T-cell (primary cell): ENCODE measurements at regions not wholly inside any gene's neighbourhood (a gene's known extent, or its start where the extent isn't known, plus 50 kb on each side); places are given as distances from the start of the nearest gene placed in this dataset.

Experiments
- ATAC-seq, 4 experiments: fragments of 200-7000 bp in 3 of 4; fragments of 150-1000 bp in 1 of 4; cut with Tn5 transposase; replicated peaks in 1 of 4; 1 replicate in 3 of 4; 2 replicates in 1 of 4; pipeline ENCODE4 v1.10.0; 2021; ENCODE audit warnings: moderate library complexity in 3 of 4, mild to moderate bottlenecking in 2 of 4, moderate number of reproducible peaks in 1 of 4
- CTCF ChIA-PET, 2 donors: fragments of 300-600 bp; sonication (Branson Sonifier 250); formaldehyde crosslinking; loops; one replicate each; lab custom pipeline; 2022; ENCODE audit warnings: antibody characterized with exemption in 2 of 2; lab: Charles Lee
- POLR2A ChIA-PET, 2 donors: fragments of 300-600 bp; sonication (Branson Sonifier 250); formaldehyde crosslinking; loops; one replicate each; lab custom pipeline; 2022; ENCODE audit warnings: antibody characterized with exemption in 2 of 2; lab: Charles Lee
- DNase-seq, 35 experiments: peaks; one replicate each; pipeline versions ENCODE4 v3.0.0 to v3.0.0-alpha.2; 2013 to 2023
- H3K27ac ChIP-seq: one replicate; pipeline ENCODE4 v1.5.1; 2013; ENCODE audit warnings: low read length
- H3K27me3 ChIP-seq, 2 experiments: replicated peaks in 1 of 2; 1 replicate in 1 of 2; 2 replicates in 1 of 2; pipeline versions ENCODE4 v1.6.1 to v1.7.0; 2013; ENCODE audit warnings: low read length in 1 of 2, mixed read lengths in 1 of 2; ENCODE audit not compliant: control insufficient read depth in 2 of 2, insufficient read depth in 2 of 2; ENCODE audit errors: extremely low read depth in 1 of 2
- H3K36me3 ChIP-seq, 2 donors: 1 replicate in 1 of 2; 2 replicates in 1 of 2; pipeline versions ENCODE4 v1.6.1 to v1.7.0; 2013; ENCODE audit warnings: low read length in 1 of 2; ENCODE audit not compliant: control insufficient read depth in 2 of 2, insufficient read depth in 1 of 2; ENCODE audit errors: extremely low read depth in 1 of 2
- H3K4me1 ChIP-seq, 2 experiments: 1 replicate in 1 of 2; 2 replicates in 1 of 2; pipeline versions ENCODE4 v1.6.1 to v1.7.0; 2013; ENCODE audit warnings: low read length in 2 of 2, mixed read lengths in 1 of 2; ENCODE audit not compliant: insufficient read depth in 2 of 2, control insufficient read depth in 1 of 2; ENCODE audit errors: extremely low read depth in 1 of 2
- H3K4me3 ChIP-seq, 2 donors: 1 replicate in 1 of 2; 2 replicates in 1 of 2; pipeline versions ENCODE4 v1.5.1 to v1.7.0; 2013; ENCODE audit warnings: mild to moderate bottlenecking in 2 of 2, low read length in 1 of 2, moderate library complexity in 1 of 2; ENCODE audit not compliant: control insufficient read depth in 1 of 2; ENCODE audit errors: extremely low read depth in 1 of 2
- H3K9me3 ChIP-seq: 2 replicates; pipeline ENCODE4 v1.7.0; 2013
- H3K27ac Mint-ChIP-seq, 2 donors: one replicate each; pipeline ENCODE4 v1.8.0; 2020 to 2021; ENCODE audit warnings: mild to moderate bottlenecking in 2 of 2, mixed read lengths in 2 of 2
- H3K27me3 Mint-ChIP-seq, 2 donors: one replicate each; pipeline ENCODE4 v1.8.0; 2021 to 2022; ENCODE audit warnings: mixed read lengths in 2 of 2
- H3K36me3 Mint-ChIP-seq: one replicate; pipeline ENCODE4 v1.8.0; 2021; ENCODE audit warnings: mixed read lengths
- H3K4me1 Mint-ChIP-seq, 3 donors: one replicate each; pipeline ENCODE4 v1.8.0; 2020 to 2022; ENCODE audit warnings: mixed read lengths in 3 of 3, mild to moderate bottlenecking in 1 of 3
- H3K4me3 Mint-ChIP-seq, 3 donors: one replicate each; pipeline ENCODE4 v1.8.0; 2020 to 2022; ENCODE audit warnings: mild to moderate bottlenecking in 3 of 3, mixed read lengths in 3 of 3, moderate library complexity in 3 of 3
- H3K9me3 Mint-ChIP-seq, 3 donors: one replicate each; pipeline ENCODE4 v1.8.0; 2020 to 2022; ENCODE audit warnings: mixed read lengths in 3 of 3
- WGBS: methylation state at CpG from one replicate; pipeline ENCODE4 v1.1.5; 2013; ENCODE audit warnings: missing lambda C conversion rate; ENCODE audit not compliant: insufficient coverage; 5-methylcytosine and 5-hydroxymethylcytosine counted together

DNA sequence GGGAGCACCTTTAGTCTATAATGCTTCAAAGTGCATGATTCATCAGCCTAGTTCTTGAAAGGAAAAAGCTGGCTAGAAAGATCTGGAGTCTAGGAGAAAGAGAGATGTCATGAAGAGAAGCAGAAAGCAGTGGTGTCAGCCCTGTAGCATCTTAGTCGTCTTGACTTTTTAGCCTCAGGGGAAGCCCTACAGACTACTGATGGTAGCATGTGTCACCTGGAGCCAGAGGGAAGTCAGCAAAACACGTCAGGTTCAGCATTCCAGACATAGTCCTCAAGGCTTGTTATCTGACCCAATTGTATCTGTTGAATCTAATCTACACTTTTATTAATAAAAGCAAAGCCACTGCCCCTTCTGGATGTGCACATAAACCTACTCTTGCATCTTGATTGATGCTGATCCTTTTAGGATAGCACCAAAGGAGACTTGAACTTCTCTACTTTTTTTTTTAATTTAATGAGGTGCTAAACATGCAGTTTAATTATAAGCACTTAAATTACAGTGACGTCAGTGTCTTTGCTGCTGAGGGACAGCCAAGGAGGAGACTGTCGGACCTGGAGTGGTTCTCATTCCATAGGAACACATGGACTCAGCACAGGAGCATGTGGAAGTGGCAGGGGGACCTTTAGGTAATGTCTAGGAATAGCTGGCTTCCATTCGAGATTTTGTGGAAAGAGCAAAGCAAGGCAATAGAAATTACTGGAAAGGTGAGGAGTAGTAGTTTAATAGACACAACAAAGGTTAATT lies 525.5 kb upstream of the SGCG start:
- Mint-ChIP-seq H3K27me3 (no peaks in the 10 kb centered on the region), H3K4me1 (no peaks in the 10 kb centered on the region), H3K9me3 (peaks cover 0 to 5% (median 0%) of the 10 kb centered on the region in 3 donors), H3K4me3 (no peak overlapping the region), H3K36me3 (no peaks in the 10 kb centered on the region), H3K27ac (no peak overlapping the region)
- Histone ChIP-seq H3K4me1 (no peaks in the 10 kb centered on the region), H3K27ac (no peak overlapping the region), H3K27me3 (no peaks in the 10 kb centered on the region), H3K36me3 (no peaks in the 10 kb centered on the region), H3K4me3 (no peak overlapping the region), H3K9me3 (no peaks in the 10 kb centered on the region)
- CTCF ChIA-PET: no interaction called here
- no peak for ATAC-seq
- DNase-seq: no peak
- POLR2A ChIA-PET: no interaction called here
- 45% methylated on average over 3 of the region's 5 CpGs for WGBS

DNA sequence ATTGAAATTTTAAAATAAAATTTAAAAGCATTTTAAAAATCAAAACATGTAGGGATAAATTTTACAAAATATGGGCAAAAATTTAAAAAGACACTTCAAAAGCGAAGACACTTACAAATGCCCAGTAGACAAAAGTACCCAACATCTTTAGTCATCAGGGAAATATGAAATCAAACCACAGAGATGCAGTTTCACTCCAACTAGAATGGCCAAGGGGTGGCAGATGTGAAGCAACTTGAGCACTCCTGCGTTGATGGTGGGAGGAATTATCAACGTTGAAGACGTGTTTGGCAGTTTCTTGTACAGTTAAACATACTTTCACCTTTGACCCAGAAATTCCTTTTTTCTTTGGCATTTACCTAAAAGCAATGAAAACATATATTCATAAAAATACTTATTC lies 518.0 kb upstream of the SGCG start:
- no peak overlapping the region for H3K27ac Mint-ChIP-seq

DNA sequence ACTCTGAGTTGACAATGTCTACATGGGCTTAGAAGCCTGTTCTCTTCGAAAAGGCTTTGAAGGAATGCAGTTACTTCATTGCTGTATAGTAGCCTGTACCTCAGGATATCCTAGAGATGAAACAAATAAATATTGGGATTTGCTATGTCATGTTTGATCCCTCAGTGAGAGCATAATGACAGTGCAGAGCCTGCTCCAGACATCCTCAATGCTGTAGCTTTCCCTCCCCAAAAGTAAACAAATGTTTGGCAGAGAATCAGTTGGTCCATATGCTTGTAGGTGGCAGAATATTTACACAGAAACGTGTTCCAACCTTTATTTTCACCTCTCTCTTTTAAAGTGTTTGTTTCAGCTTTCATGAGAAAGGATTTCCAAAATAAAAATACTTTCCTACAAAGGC lies 515.3 kb upstream of the SGCG start:
- CTCF ChIA-PET: no interaction called here
- ATAC-seq: no peak

More for the DNA sequence above, 518.0 kb upstream of the SGCG start:
- DNase-seq (no peak), ATAC-seq (no peak)
- no peak overlapping the region for H3K4me3 Mint-ChIP-seq
- no peaks in the 10 kb centered on the region for H3K4me1 Mint-ChIP-seq
- Histone ChIP-seq H3K9me3 (no peaks in the 10 kb centered on the region), H3K36me3 (no peaks in the 10 kb centered on the region), H3K4me3 (no peak overlapping the region), H3K4me1 (no peaks in the 10 kb centered on the region), H3K27me3 (no peaks in the 10 kb centered on the region), H3K27ac (no peak overlapping the region)
- no CpG with 5 or more reads among the region's 4 CpGs for WGBS
- POLR2A ChIA-PET: no interaction called here
- CTCF ChIA-PET: no interaction called here
- H3K27me3 Mint-ChIP-seq: no peaks in the 10 kb centered on the region
- H3K36me3 Mint-ChIP-seq: no peaks in the 10 kb centered on the region
- peaks cover 0 to 11% (median 0%) of the 10 kb centered on the region in 3 donors for H3K9me3 Mint-ChIP-seq

DNA sequence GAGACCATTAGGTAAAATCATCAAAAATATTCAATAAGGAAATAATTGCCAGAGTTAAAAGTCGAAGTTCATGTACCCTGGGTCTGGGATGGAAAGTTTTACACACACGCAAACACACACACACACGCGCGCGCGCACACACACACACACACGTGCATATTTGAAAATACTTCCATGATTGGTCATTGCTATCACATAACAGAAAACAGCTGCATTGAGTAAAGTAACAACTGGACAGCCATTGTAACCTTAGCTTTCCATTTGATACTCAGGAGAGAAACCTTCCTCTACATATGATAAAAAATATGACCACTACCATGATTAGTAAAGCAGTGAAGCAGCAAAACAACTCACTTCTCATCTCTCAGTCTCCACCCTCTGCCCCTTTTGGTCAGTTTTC lies 490.0 kb upstream of the SGCG start:
- Histone ChIP-seq H3K36me3 (no peaks in the 10 kb centered on the region), H3K27me3 (no peaks in the 10 kb centered on the region), H3K4me1 (no peaks in the 10 kb centered on the region), H3K4me3 (no peak overlapping the region), H3K27ac (no peak overlapping the region), H3K9me3 (no peaks in the 10 kb centered on the region)
- H3K36me3 Mint-ChIP-seq: no peaks in the 10 kb centered on the region
- H3K9me3 Mint-ChIP-seq: peaks cover 14 to 24% (median 16%) of the 10 kb centered on the region in 3 donors
- H3K27ac Mint-ChIP-seq: no peak overlapping the region
- CTCF ChIA-PET: no interaction called here
- ATAC-seq: no peak
- WGBS: 67% methylated on average over 6 of the region's 8 CpGs
- H3K4me3 Mint-ChIP-seq: no peak overlapping the region
- H3K4me1 Mint-ChIP-seq: no peaks in the 10 kb centered on the region
- DNase-seq: no peak
- H3K27me3 Mint-ChIP-seq: no peaks in the 10 kb centered on the region
- POLR2A ChIA-PET: no interaction called here

More for the DNA sequence above, 515.3 kb upstream of the SGCG start:
- H3K36me3 Mint-ChIP-seq: no peaks in the 10 kb centered on the region
- no peak overlapping the region for H3K4me3 ChIP-seq
- H3K27ac ChIP-seq: no peak overlapping the region
- no peaks in the 10 kb centered on the region for H3K27me3 ChIP-seq
- POLR2A ChIA-PET: no interaction called here
- H3K4me1 ChIP-seq: no peaks in the 10 kb centered on the region
- peaks cover 0 to 6% (median 0%) of the 10 kb centered on the region in 3 donors for H3K9me3 Mint-ChIP-seq
- no peaks in the 10 kb centered on the region for H3K36me3 ChIP-seq
- no CpG with 5 or more reads among the region's 2 CpGs for WGBS
- no peak for DNase-seq
- no peaks in the 10 kb centered on the region for H3K4me1 Mint-ChIP-seq
- no peaks in the 10 kb centered on the region for H3K9me3 ChIP-seq
- no peaks in the 10 kb centered on the region for H3K27me3 Mint-ChIP-seq
- H3K27ac Mint-ChIP-seq: no peak overlapping the region
- no peak overlapping the region for H3K4me3 Mint-ChIP-seq

- Mint-ChIP-seq H3K4me3 (no peak overlapping the region), H3K9me3 (peaks cover 8 to 22% (median 12%) of the 10 kb centered on the region in 3 donors), H3K27me3 (no peaks in the 10 kb centered on the region), H3K27ac (no peak overlapping the region), H3K4me1 (no peaks in the 10 kb centered on the region), H3K36me3 (no peaks in the 10 kb centered on the region)
- no peak overlapping the region for H3K27ac ChIP-seq
- H3K9me3 ChIP-seq: no peaks in the 10 kb centered on the region
- H3K36me3 ChIP-seq: no peaks in the 10 kb centered on the region
- H3K27me3 ChIP-seq: no peaks in the 10 kb centered on the region
- POLR2A ChIA-PET: no interaction called here
- ATAC-seq (no peak), DNase-seq (no peak)
- CTCF ChIA-PET: no interaction called here
- H3K4me1 ChIP-seq: no peaks in the 10 kb centered on the region
- no peak overlapping the region for H3K4me3 ChIP-seq
Observed at GRCh38 chr13:22693691-22694090, 487.1 kb upstream of the SGCG start.

GRCh38 chr13:22696433-22696832 lies 484.3 kb upstream of the SGCG start:
- no peak overlapping the region for H3K27ac ChIP-seq
- Mint-ChIP-seq H3K4me1 (no peaks in the 10 kb centered on the region), H3K9me3 (peaks cover 8 to 22% (median 12%) of the 10 kb centered on the region in 3 donors), H3K27me3 (no peaks in the 10 kb centered on the region), H3K27ac (no peak overlapping the region), H3K4me3 (no peak overlapping the region), H3K36me3 (no peaks in the 10 kb centered on the region)
- no peaks in the 10 kb centered on the region for H3K9me3 ChIP-seq
- WGBS: 86% methylated on average over 20 of the region's 41 CpGs
- no peaks in the 10 kb centered on the region for H3K27me3 ChIP-seq
- no peaks in the 10 kb centered on the region for H3K36me3 ChIP-seq
- no peaks in the 10 kb centered on the region for H3K4me1 ChIP-seq
- CTCF ChIA-PET: no interaction called here
- no peak for DNase-seq
- POLR2A ChIA-PET: no interaction called here
- ATAC-seq: no peak
- H3K4me3 ChIP-seq: no peak overlapping the region

GRCh38 chr13:22698467-22698866 lies 482.3 kb upstream of the SGCG start:
- POLR2A ChIA-PET: no interaction called here
- Histone ChIP-seq H3K27me3 (no peaks in the 10 kb centered on the region), H3K27ac (no peak overlapping the region), H3K4me1 (no peaks in the 10 kb centered on the region), H3K9me3 (no peaks in the 10 kb centered on the region), H3K36me3 (no peaks in the 10 kb centered on the region), H3K4me3 (no peak overlapping the region)
- ATAC-seq (no peak), DNase-seq (no peak)
- Mint-ChIP-seq H3K9me3 (peaks cover 4 to 18% (median 9%) of the 10 kb centered on the region in 3 donors), H3K36me3 (no peaks in the 10 kb centered on the region), H3K4me3 (no peak overlapping the region), H3K27ac (no peak overlapping the region), H3K4me1 (no peaks in the 10 kb centered on the region), H3K27me3 (no peaks in the 10 kb centered on the region)
- WGBS: 100% methylated on average over 1 of the region's 2 CpGs
- CTCF ChIA-PET: no interaction called here
